ENCODE measurements at regions not wholly inside any gene's neighbourhood (a gene's known extent, or its start where the extent isn't known, plus 50 kb on each side); places are given as distances from the start of the nearest gene placed in this dataset.
"Not testable (repeated sequence)": the region's sequence is repeated elsewhere in the genome, so short reads cannot be mapped to it uniquely, and the experiment has no call there.

- Histone ChIP-seq H3K79me2 (ENCODE audit: insufficient read depth, low read length) (no peaks in the 10 kb centered on the region), H3K4me1 (ENCODE audit: insufficient read depth, low read length, poor library complexity, severe bottlenecking) (peaks cover 20% of the 10 kb centered on the region), H3F3A (ENCODE audit: low read depth) (peaks cover 6% of the 10 kb centered on the region; the same call in 1 of the 2 replicates), H3K9ac (ENCODE audit: low read depth, low read length, poor library complexity, severe bottlenecking) (no peak overlapping the region), H3K4me2 (ENCODE audit: low read depth, low read length, poor library complexity, severe bottlenecking) (no peak overlapping the region), H2AFZ (ENCODE audit: low read length) (no peak overlapping the region), H3K4me3 (ENCODE audit: low read length, poor library complexity, severe bottlenecking) (no peak overlapping the region), H3K9me2 (replicated peaks; ENCODE audit: low read depth, low read length) (no peaks in the 10 kb centered on the region), H3K9me3 (ENCODE audit: insufficient read depth, low read depth, low read length) (no peaks in the 10 kb centered on the region), H3K27me3 (ENCODE audit: insufficient read depth, low read length, poor library complexity, severe bottlenecking) (peaks cover 8% of the 10 kb centered on the region), H3K36me3 (ENCODE audit: insufficient read depth, low read length) (no peaks in the 10 kb centered on the region), H4K20me1 (ENCODE audit: insufficient read depth, low read length, poor library complexity, severe bottlenecking) (no peaks in the 10 kb centered on the region)
- TF ChIP-seq EZH2phosphoT487 (IDR thresholded peaks at IDR 0.05; ENCODE audit: borderline replicate concordance) (no peak), CTCF (conservative IDR thresholded peaks at IDR 0.05; ENCODE audit: low read length) (no peak)
These were observed 89.5 kb upstream of the DPH5 start for GRCh38 chr1:101115112-101115511.

- H3K36me3 ChIP-seq (ENCODE audit: insufficient read depth, low read length); H3K9ac ChIP-seq (ENCODE audit: low read depth, low read length, poor library complexity, severe bottlenecking); H3K4me3 ChIP-seq (ENCODE audit: low read length, poor library complexity, severe bottlenecking); H4K20me1 ChIP-seq (ENCODE audit: insufficient read depth, low read length, poor library complexity, severe bottlenecking); H2AFZ ChIP-seq (ENCODE audit: low read length); H3K4me2 ChIP-seq (ENCODE audit: low read depth, low read length, poor library complexity, severe bottlenecking); H3K79me2 ChIP-seq (ENCODE audit: insufficient read depth, low read length); H3K9me2 ChIP-seq (replicated peaks; ENCODE audit: low read depth, low read length); H3K27me3 ChIP-seq (ENCODE audit: insufficient read depth, low read length, poor library complexity, severe bottlenecking); H3F3A ChIP-seq (ENCODE audit: low read depth); H3K9me3 ChIP-seq (ENCODE audit: insufficient read depth, low read depth, low read length): not testable (repeated sequence)
- H3K4me1 ChIP-seq (ENCODE audit: insufficient read depth, low read length, poor library complexity, severe bottlenecking): peaks cover 20% of the 10 kb centered on the region
These were observed 88.5 kb upstream of the DPH5 start for GRCh38 chr1:101114128-101114527.

- no peaks in the 10 kb centered on the region for H3K9me3 ChIP-seq (ENCODE audit: insufficient read depth, low read depth, low read length)
- H3K9me2 ChIP-seq (replicated peaks; ENCODE audit: low read depth, low read length): no peaks in the 10 kb centered on the region
- no peaks in the 10 kb centered on the region for H4K20me1 ChIP-seq (ENCODE audit: insufficient read depth, low read length, poor library complexity, severe bottlenecking)
- H3K4me3 ChIP-seq (ENCODE audit: low read length, poor library complexity, severe bottlenecking): peak overlapping the region; percentile 18
- H3K4me2 ChIP-seq (ENCODE audit: low read depth, low read length, poor library complexity, severe bottlenecking): peak overlapping the region; percentile 47
- TF ChIP-seq EZH2phosphoT487 (IDR thresholded peaks at IDR 0.05; ENCODE audit: borderline replicate concordance) (no peak), CTCF (conservative IDR thresholded peaks at IDR 0.05; ENCODE audit: low read length) (0 out of 2 replicates have a peak, but pooled peaks have one; percentile 13)
- H3K79me2 ChIP-seq (ENCODE audit: insufficient read depth, low read length): no peaks in the 10 kb centered on the region
- H2AFZ ChIP-seq (ENCODE audit: low read length): peak overlapping the region; percentile 19
- H3K36me3 ChIP-seq (ENCODE audit: insufficient read depth, low read length): no peaks in the 10 kb centered on the region
- H3F3A ChIP-seq (ENCODE audit: low read depth): peaks cover 12% of the 10 kb centered on the region; the same call in 1 of the 2 replicates
- H3K9ac ChIP-seq (ENCODE audit: low read depth, low read length, poor library complexity, severe bottlenecking): peak overlapping the region; percentile 37
- no peaks in the 10 kb centered on the region for H3K27me3 ChIP-seq (ENCODE audit: insufficient read depth, low read length, poor library complexity, severe bottlenecking)
- H3K4me1 ChIP-seq (ENCODE audit: insufficient read depth, low read length, poor library complexity, severe bottlenecking): peaks cover 35% of the 10 kb centered on the region
These were observed 86.6 kb upstream of the DPH5 start for GRCh38 chr1:101112051-101112780.

GRCh38 chr1:101111461-101111860, 85.9 kb upstream of the DPH5 start:
- Histone ChIP-seq H3K4me2 (ENCODE audit: low read depth, low read length, poor library complexity, severe bottlenecking) (peak overlapping the region; percentile 47), H3K9me2 (replicated peaks; ENCODE audit: low read depth, low read length) (no peaks in the 10 kb centered on the region), H2AFZ (ENCODE audit: low read length) (peak overlapping the region; percentile 19; the same call in 1 of the 2 replicates), H4K20me1 (ENCODE audit: insufficient read depth, low read length, poor library complexity, severe bottlenecking) (no peaks in the 10 kb centered on the region), H3F3A (ENCODE audit: low read depth) (peaks cover 12% of the 10 kb centered on the region; the same call in 1 of the 2 replicates), H3K4me1 (ENCODE audit: insufficient read depth, low read length, poor library complexity, severe bottlenecking) (peaks cover 41% of the 10 kb centered on the region), H3K79me2 (ENCODE audit: insufficient read depth, low read length) (no peaks in the 10 kb centered on the region), H3K9me3 (ENCODE audit: insufficient read depth, low read depth, low read length) (no peaks in the 10 kb centered on the region), H3K27me3 (ENCODE audit: insufficient read depth, low read length, poor library complexity, severe bottlenecking) (no peaks in the 10 kb centered on the region), H3K4me3 (ENCODE audit: low read length, poor library complexity, severe bottlenecking) (peak overlapping the region; percentile 18), H3K36me3 (ENCODE audit: insufficient read depth, low read length) (no peaks in the 10 kb centered on the region), H3K9ac (ENCODE audit: low read depth, low read length, poor library complexity, severe bottlenecking) (peak overlapping the region; percentile 37)
- TF ChIP-seq CTCF (conservative IDR thresholded peaks at IDR 0.05; ENCODE audit: low read length) (no peak), EZH2phosphoT487 (IDR thresholded peaks at IDR 0.05; ENCODE audit: borderline replicate concordance) (no peak)
